ENCODE measurements at regions not wholly inside any gene's neighbourhood (a gene's known extent, or its start where the extent isn't known, plus 50 kb on each side); places are given as distances from the start of the nearest gene placed in this dataset.
"Not testable (repeated sequence)": the region's sequence is repeated elsewhere in the genome, so short reads cannot be mapped to it uniquely, and the experiment has no call there.

DNA sequence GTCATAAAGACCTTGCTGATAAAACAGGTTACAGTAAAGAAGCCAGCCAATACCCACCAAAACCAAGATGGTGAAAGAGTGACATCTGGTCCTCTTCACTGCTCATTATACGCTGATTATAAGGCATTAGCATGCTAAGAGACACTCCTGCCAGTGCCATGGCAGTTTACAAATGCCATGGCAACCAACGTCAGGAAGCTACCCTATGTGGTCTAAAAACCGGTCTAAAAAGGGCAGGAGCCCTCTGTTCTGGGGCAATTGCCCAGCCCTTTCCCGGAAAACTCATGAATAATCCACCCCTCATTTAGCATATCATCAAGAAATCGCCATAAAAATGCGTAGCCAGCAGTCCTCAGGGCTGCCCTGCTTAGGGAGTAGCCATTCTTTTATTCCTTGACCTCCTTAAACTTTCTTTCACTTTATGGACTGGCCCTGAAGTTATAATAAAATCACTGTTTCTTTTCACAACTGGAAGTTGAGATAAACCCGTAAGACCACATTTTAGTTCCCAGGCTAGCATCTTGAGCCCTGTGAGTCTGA lies 260.5 kb upstream of the FAT1 start:
- no peak for DNase-seq

DNA sequence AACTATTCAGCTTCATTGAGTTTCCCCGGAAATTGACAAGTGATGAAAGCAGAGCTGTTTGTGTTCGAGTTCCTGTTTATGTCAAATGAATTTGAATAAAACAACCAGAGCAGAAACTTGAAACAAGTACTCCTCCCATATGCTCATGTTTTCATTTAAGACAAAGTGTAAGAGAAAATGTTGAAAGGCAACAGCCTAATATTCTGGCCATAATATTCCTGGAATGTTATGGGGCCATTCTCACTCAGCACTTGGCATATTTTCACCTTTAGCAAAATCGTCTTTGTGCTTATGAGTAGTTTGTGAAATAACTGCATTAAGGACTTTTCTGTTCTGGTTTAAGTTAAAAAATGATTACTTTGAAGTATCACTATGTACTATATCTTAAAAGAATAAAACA lies 276.0 kb upstream of the FAT1 start:
- peak; percentile 49 for DNase-seq

DNA sequence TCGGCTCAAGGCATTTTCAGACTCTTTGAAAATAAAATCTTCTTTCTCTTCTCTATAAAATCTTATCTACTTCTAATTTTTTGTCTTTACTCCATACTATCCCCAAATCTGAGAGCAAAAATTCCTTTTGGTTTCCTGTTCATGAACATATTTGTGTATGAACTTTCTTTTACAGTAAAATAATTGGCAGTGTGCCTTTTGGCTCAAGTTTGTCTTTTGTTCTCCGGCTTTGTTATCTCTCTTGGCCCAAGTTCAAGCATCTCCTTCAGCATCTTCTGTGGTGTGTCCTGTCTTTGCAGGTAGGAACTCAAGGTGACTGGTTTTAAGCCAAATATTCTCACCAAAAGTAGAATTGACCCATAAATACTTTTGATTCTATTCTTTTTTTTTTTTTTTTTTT lies 276.6 kb upstream of the FAT1 start:
- DNase-seq: peak; percentile 39

DNA sequence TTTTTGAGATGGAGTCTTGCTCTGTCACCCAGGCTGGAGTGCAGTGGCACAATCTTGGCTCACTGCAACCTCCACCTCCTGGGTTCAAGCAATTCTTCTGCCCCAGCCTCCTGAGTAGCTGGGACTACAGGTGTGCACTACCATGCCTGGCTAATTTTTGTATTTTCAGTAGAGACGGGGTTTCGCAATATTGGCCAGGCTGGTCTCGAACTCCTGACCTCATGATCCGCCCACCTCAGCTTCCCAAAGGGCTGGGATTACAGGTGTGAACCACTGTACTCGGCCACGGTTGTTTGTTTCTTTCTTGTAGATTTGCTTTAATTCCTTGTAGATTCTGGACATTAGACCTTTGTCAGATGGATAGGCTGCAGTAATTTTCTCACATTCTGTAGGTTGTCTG lies 278.5 kb upstream of the FAT1 start:
- not testable (repeated sequence) for DNase-seq

DNA sequence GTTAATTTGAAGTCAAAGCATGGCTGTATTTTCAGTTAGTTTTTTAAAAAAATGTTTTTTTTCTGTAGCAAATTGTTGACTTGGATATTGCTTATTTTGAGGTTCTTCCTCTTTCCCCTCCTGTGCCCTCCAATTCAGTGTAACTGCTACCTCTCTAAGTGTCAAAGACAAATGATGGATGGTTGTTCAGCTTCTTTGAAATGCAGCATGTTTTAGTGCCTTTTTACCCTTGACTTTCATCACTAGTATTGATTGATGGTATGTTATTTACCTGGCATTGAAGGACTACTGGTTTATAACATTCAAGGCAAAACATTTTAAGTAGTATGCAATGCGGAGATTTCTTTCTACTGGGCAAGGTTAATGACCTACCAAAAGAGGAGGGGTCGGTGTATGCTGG lies 281.0 kb upstream of the FAT1 start:
- no peak for DNase-seq

DNA sequence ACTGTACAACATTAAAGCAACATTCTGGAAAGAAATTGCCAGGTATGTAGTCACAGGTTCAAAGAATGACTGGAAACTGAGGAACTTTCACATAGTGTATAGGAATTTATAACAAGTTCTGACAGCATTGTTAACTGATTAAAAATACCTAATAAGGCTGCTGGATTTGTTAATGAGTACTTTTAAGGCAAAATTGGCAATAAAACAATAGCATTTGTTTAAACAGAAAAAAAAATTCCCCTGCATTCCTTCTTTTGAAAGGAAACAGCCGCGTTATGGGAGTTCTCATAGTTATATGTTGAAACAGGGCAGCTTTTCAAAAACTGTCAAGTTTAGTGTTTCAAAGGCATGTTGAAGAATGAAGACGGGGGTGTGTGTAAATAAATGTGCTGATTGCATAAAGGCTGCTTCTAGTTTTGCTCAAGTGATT lies 282.5 kb upstream of the FAT1 start:
- peak; percentile 58 for DNase-seq

DNA sequence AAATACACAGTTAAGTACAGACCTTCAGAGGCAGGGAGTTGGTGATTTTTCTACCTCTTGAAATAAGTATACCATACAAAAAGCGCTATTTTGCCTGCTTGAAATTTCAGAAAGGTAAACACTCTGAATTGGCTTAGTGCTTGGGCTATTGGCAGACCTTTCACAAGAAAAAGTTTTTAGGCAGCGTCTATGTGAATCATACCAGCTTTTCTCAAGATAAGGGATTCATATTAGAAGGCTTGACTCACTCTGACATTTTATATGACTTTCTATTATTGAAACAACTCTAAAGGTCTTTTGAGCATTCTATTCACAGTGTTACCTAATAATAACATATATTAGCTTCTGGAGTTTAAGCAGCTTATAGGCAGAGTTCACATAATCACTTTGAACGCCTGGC lies 286.4 kb upstream of the FAT1 start:
- no peak for DNase-seq

DNA sequence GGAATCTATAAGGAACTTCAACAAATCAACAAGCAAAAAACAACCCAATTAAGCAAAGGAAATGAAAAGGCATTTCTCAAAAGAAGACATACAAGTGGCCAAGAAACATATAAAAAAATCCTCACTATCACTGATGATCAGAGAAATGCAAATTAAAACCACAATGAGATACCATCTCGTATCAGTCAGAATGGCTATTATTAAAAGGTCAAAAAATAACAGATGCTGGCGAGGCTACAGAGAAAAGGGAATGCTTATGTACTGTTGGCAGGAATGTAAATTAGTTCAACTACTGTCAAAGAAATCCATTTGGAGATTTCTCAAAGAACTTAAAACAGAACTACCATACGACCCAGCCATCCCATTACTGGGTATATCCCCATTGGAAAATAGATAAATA lies 292.4 kb upstream of the FAT1 start:
- no peak for DNase-seq

DNA sequence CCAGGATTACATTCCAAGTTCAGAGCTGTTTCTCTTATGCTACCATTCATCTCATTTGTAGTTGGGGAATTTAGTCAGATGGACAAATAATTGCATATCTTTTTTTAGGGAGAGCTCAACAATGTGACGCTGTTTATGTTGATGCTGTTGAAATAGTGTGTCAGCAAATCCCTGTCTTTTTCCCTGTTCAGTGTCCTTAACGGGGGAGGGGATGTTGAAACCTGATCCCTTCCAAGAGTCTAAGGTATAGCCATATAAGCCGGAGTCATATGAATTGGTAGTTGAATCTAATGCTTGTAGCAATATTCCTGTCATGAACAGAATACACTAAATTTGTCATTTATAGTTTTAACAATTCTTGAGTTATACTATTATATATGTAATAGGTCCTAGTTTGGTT lies 293.5 kb upstream of the FAT1 start:
- DNase-seq: no peak

DNA sequence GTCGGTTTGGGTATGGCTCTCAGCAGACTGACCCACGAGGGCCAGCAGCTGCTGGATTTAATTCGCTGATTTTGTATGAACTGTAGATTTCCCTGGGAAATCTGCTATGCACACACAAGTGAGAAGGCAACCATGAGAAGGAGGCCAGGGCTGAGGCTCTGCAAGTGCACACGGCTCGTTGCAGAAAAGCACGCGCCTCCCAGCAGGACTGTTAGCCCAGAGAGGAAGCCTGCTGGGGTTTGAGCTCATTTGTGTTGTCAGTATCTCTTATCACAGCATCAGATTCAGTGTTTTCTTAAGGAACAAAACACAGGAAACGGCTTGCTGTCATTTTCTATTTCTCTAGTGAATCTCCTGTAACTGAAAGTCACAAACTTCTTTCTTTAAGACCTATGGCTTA lies 296.2 kb upstream of the FAT1 start:
- DNase-seq: no peak

DNA sequence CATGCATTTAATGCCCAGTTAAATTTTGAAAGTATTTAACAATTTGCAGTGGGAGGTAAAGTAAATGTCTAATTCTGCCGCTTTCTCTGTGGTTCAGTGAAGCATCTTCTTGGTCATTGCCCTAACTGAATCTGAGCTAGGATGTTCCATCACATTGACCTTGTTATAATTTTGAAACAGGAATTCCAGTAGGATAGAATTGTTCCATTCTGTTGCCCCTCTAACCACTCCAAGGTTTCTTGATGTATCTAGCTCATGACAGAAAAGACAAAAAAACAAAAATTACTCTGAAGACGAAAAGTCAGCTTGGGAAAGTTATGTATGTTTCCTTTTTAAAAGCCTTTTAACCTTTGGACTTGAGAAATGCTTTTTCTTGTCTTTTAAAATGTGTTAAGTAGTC lies 297.0 kb upstream of the FAT1 start:
- no peak for DNase-seq

DNA sequence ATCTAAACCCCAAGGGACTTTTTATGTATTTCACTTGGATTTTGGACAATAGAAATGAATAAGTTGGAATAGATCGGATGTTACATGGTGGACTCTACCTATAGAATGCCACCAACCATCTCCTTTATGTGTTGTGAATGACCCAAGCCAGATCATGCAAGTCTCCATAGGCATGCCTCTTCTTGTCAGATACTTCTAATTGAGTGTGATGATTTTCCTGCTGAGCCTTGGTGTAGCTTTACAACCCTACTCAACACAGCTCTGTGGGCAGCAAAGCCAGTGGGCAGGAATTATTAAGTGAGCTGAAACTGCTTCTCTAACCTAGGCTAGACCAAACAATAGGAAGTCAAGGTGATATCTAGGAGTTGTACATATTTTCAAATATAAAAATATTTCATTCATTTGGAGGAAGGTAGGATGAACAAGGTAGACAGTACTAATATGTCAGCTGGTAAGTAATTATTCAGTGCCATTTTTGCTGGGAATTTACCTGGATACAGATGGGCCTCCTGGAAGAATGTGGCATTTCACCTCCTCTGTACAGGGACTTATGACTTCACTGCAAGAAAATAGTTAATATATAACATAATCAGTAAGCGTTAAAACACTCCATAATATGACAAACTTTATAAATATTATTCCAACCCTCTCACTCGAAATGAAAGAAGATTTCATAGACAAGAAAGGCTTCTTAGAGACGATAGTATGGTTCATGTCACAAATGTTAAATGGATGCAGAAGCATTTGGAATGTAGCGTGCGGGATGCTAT lies 298.0 kb upstream of the FAT1 start:
- DNase-seq: no peak

DNA sequence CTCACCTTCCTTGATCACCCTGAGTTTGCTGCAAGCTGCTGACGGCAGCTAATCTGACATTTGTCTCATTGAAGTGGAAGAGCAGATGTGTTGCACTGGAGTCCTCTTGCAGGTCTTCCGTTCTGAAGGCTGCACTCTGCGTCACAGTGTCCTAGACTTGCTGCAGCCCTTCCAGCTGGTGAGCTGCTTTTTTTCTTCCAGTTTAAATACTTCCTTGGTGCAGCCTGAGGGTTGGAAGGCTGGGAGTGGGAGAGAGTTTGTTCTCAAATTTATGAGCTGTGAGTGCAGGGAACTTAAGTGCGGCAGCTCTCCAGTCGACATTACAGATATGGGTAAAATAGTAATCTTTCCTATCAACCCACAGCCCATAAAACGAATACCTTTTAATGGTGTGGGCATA lies 303.6 kb upstream of the FAT1 start:
- DNase-seq: peak; percentile 3

DNA sequence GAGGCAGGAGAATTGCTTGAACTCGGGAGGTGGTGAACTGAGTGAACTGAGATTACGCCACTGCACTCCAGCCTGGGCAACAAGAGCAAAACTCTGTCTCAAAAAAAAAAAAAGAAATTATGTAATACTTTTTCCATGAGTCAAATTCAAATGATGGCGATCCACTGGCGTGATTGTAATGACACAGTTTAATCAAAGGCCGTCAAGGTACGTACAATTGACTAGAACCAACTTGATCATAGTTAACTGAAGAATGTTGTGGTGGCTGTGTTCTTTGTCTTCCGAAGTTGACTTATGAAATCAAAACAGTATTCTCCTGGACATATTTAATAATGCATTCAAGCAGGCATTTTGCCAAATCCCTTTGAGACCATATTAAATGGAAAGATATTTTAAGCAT lies 318.6 kb upstream of the FAT1 start:
- DNase-seq: no peak

DNA sequence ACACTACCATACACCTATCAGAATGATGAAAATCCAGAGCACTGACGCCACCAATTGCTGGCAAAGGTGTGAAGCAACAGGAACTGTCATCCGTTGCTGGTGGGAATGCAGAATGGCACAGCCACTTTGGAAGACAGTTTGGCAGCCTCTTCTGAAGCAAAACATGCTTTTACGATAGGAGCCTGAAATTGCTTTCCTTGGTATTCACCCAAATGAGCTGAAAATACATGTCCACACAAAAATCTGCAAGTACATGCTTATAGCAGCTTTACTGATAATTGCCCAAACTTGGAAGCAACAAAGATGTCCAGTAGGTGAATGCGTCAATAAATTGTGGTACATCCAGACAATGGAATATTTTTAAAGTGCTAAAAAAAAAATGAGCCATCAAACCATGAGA lies 322.8 kb upstream of the FAT1 start:
- DNase-seq: no peak

DNA sequence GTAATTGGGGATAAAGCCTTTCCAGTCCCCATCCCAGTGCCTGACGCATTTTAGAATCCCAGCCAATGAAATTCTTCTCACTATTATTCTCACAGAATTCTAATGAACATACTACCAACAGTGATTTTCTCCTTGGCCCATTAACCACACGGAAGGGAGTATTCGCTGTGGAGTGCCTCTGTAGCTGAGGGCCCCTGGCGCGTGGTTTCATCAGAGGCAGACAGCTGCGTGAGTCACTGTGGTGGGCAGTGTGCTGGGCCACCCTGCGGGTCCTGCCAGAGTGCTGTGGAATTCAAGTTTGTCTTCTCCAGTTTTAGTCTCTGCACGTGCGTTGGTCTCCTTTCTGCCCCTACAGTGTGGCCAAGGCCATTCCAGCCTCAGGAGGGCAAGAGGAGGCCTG lies 335.4 kb upstream of the FAT1 start:
- no peak for DNase-seq

DNA sequence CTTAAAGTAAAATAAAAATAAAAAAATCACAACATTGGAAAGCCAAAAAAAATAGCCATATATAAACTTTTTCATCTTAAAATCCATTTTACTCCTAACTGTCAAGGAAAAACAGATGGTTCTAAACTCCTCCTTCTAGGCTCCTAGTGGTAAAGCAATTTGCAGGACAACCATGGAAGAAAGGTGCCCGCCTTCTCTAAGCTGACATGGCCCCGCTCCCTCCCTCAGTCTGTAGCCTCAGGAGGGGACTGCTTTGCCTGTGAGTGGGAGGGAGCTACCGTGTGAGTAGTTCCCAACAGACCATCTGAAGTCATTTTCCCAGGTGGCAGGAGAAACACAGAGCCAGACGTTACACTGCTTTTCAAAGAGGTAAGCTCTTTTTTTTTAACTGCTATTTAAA lies 336.2 kb upstream of the FAT1 start:
- DNase-seq: no peak

DNA sequence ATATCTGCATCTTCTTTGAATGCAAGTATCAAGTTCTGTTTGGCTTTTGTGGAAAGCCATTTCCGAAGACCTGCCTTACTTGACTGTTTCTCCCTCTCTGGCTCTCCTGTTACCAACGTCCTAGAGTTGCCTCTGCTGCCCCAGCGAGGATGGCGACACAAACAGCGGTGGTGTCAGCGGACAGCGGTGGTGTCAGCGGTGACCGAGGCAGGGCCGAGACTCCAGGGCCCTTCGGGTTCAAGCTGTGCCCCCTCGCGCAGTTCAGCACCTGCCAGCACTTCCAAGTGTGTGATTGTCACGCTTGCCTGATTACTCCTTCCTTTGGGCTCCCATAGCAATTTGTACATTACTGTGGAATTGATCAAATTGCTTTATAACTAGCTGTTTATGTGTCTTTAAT lies 336.9 kb upstream of the FAT1 start:
- no peak for DNase-seq

DNA sequence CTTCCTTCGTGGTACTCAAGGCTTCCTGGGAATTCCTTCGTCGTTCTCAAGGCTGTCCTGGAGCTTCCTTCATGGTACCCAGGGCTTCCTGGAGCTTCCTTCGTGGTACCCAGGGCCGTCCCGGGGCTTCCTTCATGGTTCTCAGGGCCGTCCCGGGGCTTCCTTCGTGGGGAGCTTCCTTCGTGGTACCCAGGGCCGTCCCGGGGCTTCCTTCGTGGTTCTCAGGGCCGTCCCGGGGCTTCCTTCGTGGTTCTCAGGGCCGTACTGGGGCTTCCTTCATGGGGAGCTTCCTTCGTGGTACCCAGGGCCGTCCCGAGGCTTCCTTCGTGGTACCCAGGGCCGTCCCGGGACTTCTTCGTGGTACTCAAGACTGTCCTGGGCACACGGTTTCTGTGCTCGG lies 339.6 kb upstream of the FAT1 start:
- no peak for DNase-seq

DNA sequence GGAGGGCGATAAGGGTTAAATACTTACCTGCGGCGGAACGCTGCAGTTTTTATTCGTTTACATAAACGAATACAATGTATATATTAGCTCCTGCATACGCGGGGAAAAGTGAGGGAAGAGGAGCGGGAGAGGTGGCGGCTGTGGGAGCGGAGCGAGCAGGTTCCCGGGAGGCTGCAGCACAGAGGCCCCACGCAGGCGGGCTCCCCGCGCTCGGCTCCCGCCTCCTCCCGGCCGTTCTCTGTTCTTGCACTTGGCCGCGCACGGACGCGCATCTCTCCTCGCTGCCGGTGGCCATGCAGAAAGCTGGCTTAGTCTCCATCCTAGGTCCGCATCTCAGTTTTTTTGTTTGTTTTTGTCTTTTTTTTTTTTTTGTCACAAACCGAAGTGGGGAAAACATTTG lies 340.4 kb upstream of the FAT1 start:
- DNase-seq: no peak

DNA sequence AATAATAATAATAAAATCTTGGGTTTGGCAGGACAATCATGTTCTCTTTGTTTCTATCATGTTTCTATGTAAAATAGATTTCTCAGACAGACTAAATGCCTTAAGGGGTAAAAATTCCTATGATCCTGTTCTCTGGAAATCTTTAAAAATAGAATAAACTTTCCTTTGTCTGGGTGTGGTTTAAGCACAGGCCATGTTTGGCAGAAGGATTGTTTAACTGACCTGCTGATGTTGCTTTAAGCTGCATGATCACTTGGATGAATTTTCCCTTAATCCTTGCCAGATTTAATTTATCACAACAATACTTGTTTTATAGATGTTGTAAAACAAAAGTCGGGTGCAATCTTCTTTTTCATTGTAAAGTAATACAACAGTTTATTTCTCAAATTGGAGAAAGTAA lies 341.7 kb upstream of the FAT1 start:
- no peak for DNase-seq

DNA sequence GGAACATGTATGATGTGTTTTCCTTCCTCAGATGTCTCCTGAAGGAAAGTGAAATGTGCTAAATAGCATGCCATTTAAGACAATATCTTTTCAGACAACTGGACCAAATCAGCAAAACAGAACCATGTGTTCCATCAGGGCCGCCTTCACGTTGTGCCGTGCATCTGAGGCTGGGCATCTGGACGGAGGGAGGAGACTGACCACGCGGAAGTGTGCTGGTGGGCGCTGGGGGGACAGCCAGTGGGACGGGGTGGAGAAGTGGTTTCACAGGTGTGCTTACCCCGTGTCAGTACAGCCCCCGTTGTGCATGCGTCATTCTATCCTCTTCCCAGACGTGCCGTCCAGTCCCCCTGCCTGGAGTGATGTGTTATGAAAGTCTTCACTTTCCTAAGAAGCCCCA lies 342.1 kb upstream of the FAT1 start:
- DNase-seq: no peak

DNA sequence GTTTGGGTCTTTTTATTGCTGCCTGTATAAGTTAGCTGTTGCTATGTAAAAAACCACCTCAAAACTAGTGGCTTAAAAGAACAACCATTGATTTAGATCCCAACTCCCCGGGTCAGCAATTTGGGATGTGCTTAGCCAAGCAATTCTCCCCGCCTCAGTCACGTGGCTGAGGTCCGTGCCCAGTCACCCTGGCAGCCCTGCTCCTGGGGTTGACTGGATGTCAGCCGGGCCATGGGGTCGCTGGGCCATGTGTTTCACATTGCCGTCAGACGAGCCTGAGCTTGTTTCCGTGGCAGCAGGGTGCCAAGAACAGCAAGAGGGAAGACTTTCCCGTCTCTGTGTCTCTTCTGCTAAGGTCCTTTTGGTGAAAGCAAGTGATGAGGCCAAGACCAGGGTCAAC lies 345.7 kb upstream of the FAT1 start:
- no peak for DNase-seq

DNA sequence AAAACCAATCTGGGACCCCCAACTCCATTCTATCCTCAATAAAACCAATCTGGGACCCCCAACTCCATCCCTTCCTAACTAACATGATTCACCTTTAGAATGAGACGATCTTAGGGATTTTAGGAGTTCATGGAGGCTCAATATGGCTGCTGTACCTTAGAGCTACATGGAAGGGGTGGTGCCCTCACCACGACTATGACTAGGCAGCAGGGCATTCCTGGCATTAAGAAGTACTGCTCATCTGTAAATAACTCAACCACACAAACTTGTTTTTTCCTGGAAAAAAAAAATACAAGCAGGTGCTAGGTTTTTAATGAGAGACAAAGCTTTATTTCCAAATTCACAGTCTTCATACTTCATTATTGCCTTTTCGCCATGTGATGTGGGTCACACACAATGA lies 346.5 kb upstream of the FAT1 start:
- DNase-seq: no peak

DNA sequence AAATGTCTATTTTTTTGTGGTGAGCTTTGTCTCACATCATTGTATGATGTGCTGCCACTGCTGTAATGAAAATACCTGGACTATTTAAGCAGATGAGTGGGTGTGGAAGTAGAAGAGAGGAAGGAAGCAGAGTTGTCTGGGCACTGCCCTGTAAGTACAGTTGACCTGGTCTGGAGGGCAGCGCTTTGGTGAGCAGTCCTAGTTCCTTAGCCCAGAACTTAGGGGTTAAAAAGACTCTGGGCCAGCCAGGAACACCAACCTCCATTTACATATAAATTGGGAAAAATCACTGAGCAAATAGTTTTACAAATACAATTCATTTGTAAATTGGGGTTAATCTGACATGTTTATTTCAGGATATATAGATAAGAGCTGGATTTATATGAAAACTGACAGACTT lies 347.1 kb upstream of the FAT1 start:
- DNase-seq: no peak

Data from fibroblast of upper back skin (primary cell).